ENCODE measurements at regions not wholly inside any gene's neighbourhood (a gene's known extent, or its start where the extent isn't known, plus 50 kb on each side); places are given as distances from the start of the nearest gene placed in this dataset.

DNA sequence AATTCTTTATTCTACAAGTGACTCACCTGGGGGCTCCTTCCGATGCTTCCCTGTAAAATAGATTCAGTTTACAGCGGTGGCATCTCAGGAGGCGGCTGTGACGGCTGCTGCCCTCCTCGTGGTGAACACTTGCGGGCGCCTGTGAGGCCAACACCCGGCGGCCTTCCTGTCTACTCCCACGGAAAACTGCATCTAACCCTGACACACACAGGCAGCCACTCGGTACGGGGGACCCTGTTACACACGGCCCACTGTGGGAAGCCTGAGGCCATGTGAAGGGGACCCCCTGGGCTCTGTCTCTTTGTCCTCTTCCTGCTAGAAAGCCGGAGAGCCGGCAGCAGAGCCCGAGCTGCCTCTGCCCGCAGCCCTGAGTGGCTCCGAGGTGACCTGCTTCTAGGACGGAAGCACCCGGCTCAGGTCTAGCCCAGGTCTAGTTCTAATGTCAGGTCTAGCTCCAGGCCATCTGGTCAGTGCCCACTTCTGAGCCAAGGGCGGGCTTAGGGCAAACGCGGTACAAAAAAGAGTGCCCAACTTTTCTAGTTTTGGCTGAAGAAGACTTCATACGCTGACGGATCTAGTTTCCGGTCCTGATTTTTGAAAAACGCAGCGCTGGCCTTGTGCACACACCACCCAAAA, 159.4 kb downstream of the ENGASE start:
- no peak for FAIRE-seq

DNA sequence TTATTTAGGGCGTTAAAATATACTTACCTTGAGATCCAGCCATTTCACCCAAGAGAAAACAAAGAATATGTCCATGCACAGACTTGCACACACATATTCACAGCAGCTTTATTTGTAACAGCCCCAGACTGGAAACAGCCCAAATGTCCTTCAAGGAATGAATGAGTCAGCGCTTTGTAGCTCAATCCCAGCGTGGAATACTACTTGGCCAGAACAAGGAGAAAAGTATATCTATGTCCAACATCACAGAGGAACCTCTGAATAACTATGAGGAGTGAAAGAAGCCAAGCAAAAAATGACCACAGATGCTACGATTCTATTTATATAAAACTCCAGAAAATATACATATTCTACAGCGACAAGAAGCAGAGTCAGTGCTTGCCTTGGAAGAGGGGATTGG, 158.3 kb downstream of the ENGASE start:
- FAIRE-seq: no peak

DNA sequence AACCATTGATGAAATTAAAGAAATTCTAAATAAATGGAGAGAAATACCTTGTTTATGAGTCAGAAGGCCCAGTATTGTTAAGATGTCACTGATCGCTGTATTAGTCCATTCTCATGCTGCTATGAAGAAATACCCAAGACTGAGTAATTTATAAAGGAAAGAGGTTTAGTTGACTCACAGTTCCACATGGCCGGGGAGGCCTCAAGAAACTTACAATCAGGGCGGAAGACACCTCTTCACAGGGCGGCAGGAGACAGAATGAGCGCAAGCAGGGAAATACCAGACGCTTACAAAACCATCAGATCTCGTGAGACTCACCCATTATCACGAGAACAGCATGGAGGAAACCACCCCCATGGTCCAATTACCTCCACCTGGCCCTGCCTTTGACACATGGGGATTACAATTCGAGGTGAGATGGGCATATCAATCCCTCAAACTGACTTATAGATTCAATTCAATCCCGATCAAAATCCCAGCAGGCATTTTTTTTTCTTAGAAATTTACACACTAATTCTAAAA, 157.2 kb downstream of the ENGASE start:
- no peak for FAIRE-seq

- no peak for FAIRE-seq
These were observed 156.0 kb downstream of the ENGASE start for GRCh38 chr17:79230576-79230975.

DNA sequence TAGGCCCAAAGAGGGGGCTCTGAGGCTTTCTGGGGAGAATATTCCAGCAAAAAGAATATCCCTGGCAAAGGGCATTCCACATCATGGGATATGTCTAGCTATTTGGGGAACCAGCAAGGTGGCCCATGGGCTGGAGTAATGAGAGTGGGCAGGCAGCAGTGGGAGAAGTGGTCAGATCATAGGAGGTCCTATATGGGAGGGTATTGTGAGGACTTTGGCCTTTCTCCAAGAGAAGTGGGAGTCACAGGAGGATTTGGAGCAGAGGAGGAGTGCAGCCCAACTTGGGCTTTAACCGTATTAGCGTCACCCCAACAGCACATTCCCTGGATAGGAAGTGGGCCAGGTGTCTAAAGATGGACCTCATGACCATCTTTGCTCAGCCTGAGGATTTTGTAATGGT, 151.4 kb downstream of the ENGASE start:
- no peak for FAIRE-seq

DNA sequence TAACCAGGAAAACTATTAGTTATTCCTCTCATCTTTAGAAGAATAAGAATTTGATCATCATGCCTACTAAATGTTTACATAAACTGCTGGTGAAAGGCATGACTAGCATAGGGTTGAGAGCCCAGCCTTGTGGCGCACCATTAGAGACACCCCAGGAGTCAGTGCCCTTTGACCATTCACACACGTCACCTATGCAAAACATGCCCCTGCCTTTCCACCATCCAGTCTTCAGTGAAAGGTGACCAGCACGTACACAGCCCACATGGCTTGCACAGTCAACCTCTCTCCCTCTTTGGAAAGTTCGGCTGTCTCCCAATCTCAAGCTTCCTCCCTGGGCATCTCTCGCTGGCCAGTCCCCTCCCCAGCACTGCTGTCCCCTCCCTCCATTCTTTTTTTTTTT, 150.3 kb downstream of the ENGASE start:
- no peak for FAIRE-seq

- no peak for FAIRE-seq
These were observed 149.9 kb downstream of the ENGASE start for GRCh38 chr17:79224476-79224875.

DNA sequence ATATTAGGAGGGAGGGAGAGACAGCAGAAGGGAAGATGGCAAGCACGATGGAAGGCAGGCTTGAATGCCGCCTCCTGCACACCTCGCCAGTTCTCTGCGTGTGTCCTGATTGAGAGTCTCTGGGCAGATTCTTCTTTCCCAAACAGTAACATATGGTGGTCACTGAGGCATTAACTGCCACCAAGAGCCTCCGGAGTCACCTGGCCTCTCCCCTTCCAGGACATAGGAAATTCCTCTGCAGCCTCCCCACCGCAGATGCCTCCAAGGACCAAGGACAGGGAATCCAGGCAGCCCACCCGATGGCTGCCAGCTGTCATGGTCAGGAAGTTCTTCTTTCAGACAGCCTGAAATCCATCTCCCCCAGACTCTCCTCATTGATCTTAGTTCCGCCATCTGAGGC, 149.3 kb downstream of the ENGASE start:
- FAIRE-seq: no peak

GRCh38 chr17:79223471-79223870, 148.8 kb downstream of the ENGASE start:
- no peak for FAIRE-seq

GRCh38 chr17:79221597-79221996, 147.0 kb downstream of the ENGASE start:
- no peak for FAIRE-seq

DNA sequence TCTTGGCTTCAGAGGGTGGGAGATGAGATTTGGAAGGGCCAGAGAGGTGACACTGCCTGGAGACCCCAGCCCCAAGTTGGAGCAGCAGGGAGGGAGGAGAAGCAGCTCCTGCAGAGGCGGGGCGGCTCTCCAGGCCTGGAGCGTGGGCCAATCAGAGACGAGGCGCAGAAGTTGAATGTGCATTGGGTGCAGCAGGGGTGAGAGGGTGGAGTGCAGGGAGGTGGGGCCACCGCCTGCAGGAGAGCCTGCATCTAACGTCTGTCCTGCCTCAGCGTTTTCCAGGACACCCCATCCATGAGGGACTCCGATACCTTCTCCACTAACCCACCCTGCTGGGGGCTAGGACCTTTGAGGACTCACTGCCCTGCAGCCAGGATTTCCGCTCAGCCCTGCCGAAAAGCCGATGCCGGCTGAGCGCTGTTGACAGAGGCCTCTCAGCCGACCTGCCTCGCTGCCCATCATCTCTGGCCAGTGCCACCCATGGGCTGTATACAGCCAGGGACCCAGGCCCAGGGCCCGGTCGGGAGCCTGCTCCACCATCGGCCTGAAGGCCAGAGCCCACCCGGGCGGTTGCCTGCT, 146.2 kb downstream of the ENGASE start:
- no peak for FAIRE-seq

GRCh38 chr17:79220201-79220712, 145.6 kb downstream of the ENGASE start:
- no peak for FAIRE-seq

- FAIRE-seq: no peak
These were observed 144.7 kb downstream of the ENGASE start for GRCh38 chr17:79219208-79219935.

DNA sequence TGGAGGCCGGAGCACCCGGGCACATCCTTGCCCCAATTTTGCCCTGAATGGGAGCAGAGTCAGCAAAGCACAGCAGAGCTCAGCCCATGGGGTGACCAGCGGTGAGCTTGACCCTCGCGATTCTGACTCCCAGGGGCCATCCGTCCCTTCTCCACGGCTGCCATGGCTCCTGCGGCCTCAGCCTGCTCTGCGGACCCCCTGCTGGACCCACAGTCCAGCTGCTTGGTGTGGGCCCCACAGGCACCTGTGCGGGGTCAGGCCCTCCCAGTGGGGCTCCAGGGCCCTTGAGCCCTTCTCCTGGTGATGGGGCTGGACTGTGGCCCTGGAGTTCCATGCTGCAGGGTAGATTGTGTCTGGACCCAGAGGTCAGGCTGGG, 144.2 kb downstream of the ENGASE start:
- FAIRE-seq: no peak

DNA sequence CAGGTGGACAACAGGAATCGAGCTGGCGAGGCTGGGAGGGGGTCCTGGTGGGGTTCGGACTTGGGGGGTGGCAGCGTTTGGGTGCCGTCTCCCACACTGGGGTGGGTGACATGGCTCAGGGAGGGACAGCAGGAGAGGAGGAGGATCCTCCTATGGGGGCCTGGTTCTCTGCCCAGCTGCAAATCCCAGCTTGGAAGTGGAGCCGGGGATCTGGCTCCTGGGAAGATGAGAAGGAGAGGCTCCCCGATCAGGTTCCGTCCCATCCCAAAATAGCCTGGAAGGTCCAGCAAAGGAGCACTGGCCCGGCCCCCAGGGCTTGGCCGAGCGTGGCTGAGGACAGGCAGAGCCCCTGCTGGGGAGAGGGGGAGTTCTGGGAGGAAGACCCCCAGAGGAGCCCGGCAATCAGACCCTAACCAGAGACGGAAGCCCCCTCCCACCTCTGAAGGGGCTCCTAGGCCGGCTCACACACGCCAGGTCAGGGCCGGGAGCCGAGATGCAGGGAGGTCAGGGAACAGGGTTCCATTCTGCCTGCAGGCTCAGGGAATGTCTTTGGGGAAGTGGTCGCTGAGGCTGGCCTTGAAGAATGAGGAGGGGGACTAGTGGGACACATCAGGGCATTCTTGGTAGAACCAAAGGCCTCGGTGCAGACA, 143.7 kb downstream of the ENGASE start:
- no peak for FAIRE-seq

- FAIRE-seq: no peak
These were observed 143.0 kb downstream of the ENGASE start for GRCh38 chr17:79217473-79218135.

- no peak for FAIRE-seq
These were observed 142.2 kb downstream of the ENGASE start for GRCh38 chr17:79216826-79217225.

DNA sequence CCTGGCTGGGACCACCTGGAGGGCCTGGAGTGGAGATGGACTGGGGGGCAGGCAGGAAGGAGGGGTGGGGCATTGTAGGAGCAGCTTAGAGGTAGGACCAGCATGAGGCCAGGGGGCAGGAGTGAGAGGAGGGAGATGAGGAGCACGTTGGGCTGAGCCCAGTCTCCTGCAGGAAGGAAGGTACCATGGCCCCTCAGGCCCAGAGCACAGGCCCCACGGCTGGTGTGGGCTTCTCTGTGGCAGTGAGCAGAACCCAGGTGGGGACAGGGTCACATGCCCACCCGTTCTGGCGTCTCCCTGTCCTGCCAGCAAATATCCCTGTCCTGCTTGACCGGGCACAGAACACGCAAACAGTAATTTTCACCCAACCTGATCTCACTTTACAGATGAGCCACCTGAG, 141.8 kb downstream of the ENGASE start:
- no peak for FAIRE-seq

GRCh38 chr17:79215631-79216030, 141.0 kb downstream of the ENGASE start:
- FAIRE-seq: no peak

- FAIRE-seq: no peak
These were observed 140.4 kb downstream of the ENGASE start for GRCh38 chr17:79214940-79215604.

- no peak for FAIRE-seq
These were observed 139.8 kb downstream of the ENGASE start for GRCh38 chr17:79214459-79214858.

- no peak for FAIRE-seq
These were observed 138.7 kb downstream of the ENGASE start for GRCh38 chr17:79213305-79213704.
